Testis (tissue), 2 donors: ENCODE measurements at regions not wholly inside any gene's neighbourhood (a gene's known extent, or its start where the extent isn't known, plus 50 kb on each side); places are given as distances from the start of the nearest gene placed in this dataset.

Source experiments
- DNase-seq: peaks from one replicate; pipeline ENCODE4 v3.0.0-alpha.2; 2019
- H3K27ac ChIP-seq, 2 donors: fragments of 200-600 bp; sonication (generic); one replicate each; pipeline ENCODE4 v1.5.1; 2019
- H3K27me3 ChIP-seq: fragments of 200-600 bp; sonication (generic); one replicate; pipeline ENCODE4 v1.5.1; 2019
- H3K36me3 ChIP-seq: fragments of 200-600 bp; sonication (generic); one replicate; pipeline ENCODE4 v1.5.1; 2017; ENCODE audit warnings: low read depth; ENCODE audit errors: missing control alignments
- H3K4me1 ChIP-seq: fragments of 200-600 bp; sonication (generic); one replicate; pipeline ENCODE4 v1.5.1; 2019
- H3K4me3 ChIP-seq, 2 donors: fragments of 200-600 bp; sonication (generic); one replicate each; pipeline ENCODE4 v1.5.1; 2017 to 2019
- H3K9me3 ChIP-seq: fragments of 200-600 bp; sonication (generic); one replicate; pipeline ENCODE4 v1.5.1; 2017
- CTCF ChIP-seq, 3 experiments: fragments of 450-650 bp in 2 of 3; fragments of 200-600 bp in 1 of 3; sonication (generic) in 1 of 3; IDR thresholded peaks; one replicate each; pipeline ENCODE4 v1.5.1; 2016 to 2019; ENCODE audit warnings: antibody characterized with exemption in 3 of 3, mild to moderate bottlenecking in 2 of 3, moderate library complexity in 1 of 3
- POLR2A ChIP-seq: fragments of 450-650 bp; IDR thresholded peaks from one replicate; pipeline ENCODE4 v1.6.1; 2017; ENCODE audit warnings: antibody characterized with exemption, mild to moderate bottlenecking, moderate library complexity
- WGBS, 2 donors: methylation state at CpG; one replicate each; pipeline ENCODE4 v1.1.5; 2018; 5-methylcytosine and 5-hydroxymethylcytosine counted together
- intact Hi-C: fragments of 100-400 bp; cut with DNase I; formaldehyde crosslinking; loops from one replicate; pipeline ENCODE4 v1.15.1; 2023; ENCODE audit warnings: low total_unique reads

- Histone ChIP-seq H3K9me3 (no peaks in the 10 kb centered on the region), H3K4me3 (no peak overlapping the region), H3K27ac (no peak overlapping the region), H3K27me3 (no peaks in the 10 kb centered on the region), H3K36me3 (no peaks in the 10 kb centered on the region), H3K4me1 (no peaks in the 10 kb centered on the region)
- TF ChIP-seq POLR2A (no peak), CTCF (IDR thresholded peaks at IDR 0.05) (no peak)
- WGBS, 2 donors = 80 to 81% methylated on average over 6 to 7 of the region's 7 CpGs
- intact Hi-C loops = no loop called here
- no peak for DNase-seq
Measured at GRCh38 chr10:69709366-69709941, 79.4 kb downstream of the FAM241B start.

GRCh38 chr10:69710008-69710888 is 80.2 kb downstream of the FAM241B start:
- Histone ChIP-seq H3K4me1 (no peaks in the 10 kb centered on the region), H3K4me3 (no peak overlapping the region), H3K27ac (no peak overlapping the region), H3K36me3 (no peaks in the 10 kb centered on the region), H3K27me3 (no peaks in the 10 kb centered on the region), H3K9me3 (no peaks in the 10 kb centered on the region)
- no peak for DNase-seq
- TF ChIP-seq POLR2A (no peak), CTCF (IDR thresholded peaks at IDR 0.05) (no peak)
- intact Hi-C loops = no loop called here
- WGBS, 2 donors = 71 to 73% methylated on average over 9 of the region's 9 CpGs

GRCh38 chr10:69712342-69712741 is 82.3 kb downstream of the FAM241B start:
- DNase-seq = no peak
- Histone ChIP-seq H3K9me3 (no peaks in the 10 kb centered on the region), H3K27ac (no peak overlapping the region), H3K36me3 (no peaks in the 10 kb centered on the region), H3K27me3 (no peaks in the 10 kb centered on the region), H3K4me1 (no peaks in the 10 kb centered on the region), H3K4me3 (no peak overlapping the region)
- WGBS, 2 donors = 69 to 78% methylated on average over 12 of the region's 12 CpGs
- intact Hi-C loops = no loop called here
- TF ChIP-seq POLR2A = no peak
- no peak for TF ChIP-seq CTCF (IDR thresholded peaks at IDR 0.05)

GRCh38 chr10:69714572-69714971 is 84.5 kb downstream of the FAM241B start:
- WGBS, 2 donors = 78 to 96% methylated on average over 2 to 4 of the region's 4 CpGs

More at GRCh38 chr10:69714572-69714971, 84.5 kb downstream of the FAM241B start:
- Histone ChIP-seq H3K27ac (no peak overlapping the region), H3K4me1 (no peaks in the 10 kb centered on the region), H3K36me3 (no peaks in the 10 kb centered on the region), H3K4me3 (no peak overlapping the region), H3K9me3 (no peaks in the 10 kb centered on the region), H3K27me3 (no peaks in the 10 kb centered on the region)
- TF ChIP-seq POLR2A (no peak), CTCF (IDR thresholded peaks at IDR 0.05) (no peak)
- intact Hi-C loops = no loop called here
- DNase-seq = no peak
